Endodermal cell (in vitro differentiated cells): ENCODE measurements at regions not wholly inside any gene's neighbourhood (a gene's known extent, or its start where the extent isn't known, plus 50 kb on each side); places are given as distances from the start of the nearest gene placed in this dataset.

Source experiments
- DNase-seq: peaks from one replicate; pipeline ENCODE4 v3.0.0-alpha.2; 2017
- H3K27ac ChIP-seq: 2 replicates; pipeline ENCODE4 v1.5.1; 2013; ENCODE audit warnings: mild to moderate bottlenecking, low read depth, low read length, moderate library complexity
- H3K27me3 ChIP-seq: 2 replicates; pipeline ENCODE4 v1.6.1; 2013; ENCODE audit warnings: mild to moderate bottlenecking, low read length, moderate library complexity; ENCODE audit not compliant: insufficient read depth, control insufficient read depth, poor library complexity, severe bottlenecking
- H3K36me3 ChIP-seq: 2 replicates; pipeline ENCODE4 v1.7.0; 2013; ENCODE audit warnings: mild to moderate bottlenecking, low read length, moderate library complexity; ENCODE audit not compliant: control insufficient read depth, insufficient read depth
- H3K4me1 ChIP-seq: one replicate; pipeline ENCODE4 v1.7.0; 2013; ENCODE audit warnings: low read length; ENCODE audit not compliant: control insufficient read depth, insufficient read depth
- H3K4me3 ChIP-seq: 2 replicates; pipeline ENCODE4 v1.5.1; 2013; ENCODE audit warnings: mild to moderate bottlenecking, low read length, moderate library complexity
- H3K9ac ChIP-seq: 2 replicates; pipeline ENCODE4 v1.6.1; 2013; ENCODE audit warnings: mild to moderate bottlenecking, low read length, moderate library complexity; ENCODE audit not compliant: poor library complexity, severe bottlenecking; ENCODE audit errors: extremely low read depth
- H3K9me3 ChIP-seq: 2 replicates; pipeline ENCODE4 v1.6.1; 2013; ENCODE audit warnings: mild to moderate bottlenecking, low read length, moderate library complexity; ENCODE audit not compliant: control insufficient read depth
- H3K27ac Mint-ChIP-seq: 2 replicates; pipeline ENCODE4 v1.8.0; 2020; ENCODE audit warnings: mixed read lengths
- H3K27me3 Mint-ChIP-seq: 2 replicates; pipeline ENCODE4 v1.8.0; 2021; ENCODE audit warnings: mild to moderate bottlenecking, mixed read lengths; ENCODE audit not compliant: insufficient read depth
- H3K36me3 Mint-ChIP-seq: 2 replicates; pipeline ENCODE4 v1.8.0; 2020; ENCODE audit warnings: low read depth, mixed read lengths
- H3K4me1 Mint-ChIP-seq: 2 replicates; pipeline ENCODE4 v1.8.0; 2020; ENCODE audit warnings: mixed read lengths
- H3K4me3 Mint-ChIP-seq: 2 replicates; pipeline ENCODE4 v1.8.0; 2020; ENCODE audit warnings: mild to moderate bottlenecking, moderate library complexity, mixed read lengths
- H3K9me3 Mint-ChIP-seq: 2 replicates; pipeline ENCODE4 v1.8.0; 2020; ENCODE audit warnings: mild to moderate bottlenecking, mixed read lengths
- CTCF ChIP-seq: fragments of 200-600 bp; sonication (generic); conservative IDR thresholded peaks from 2 replicates; pipeline ENCODE4 v1.5.0; 2021; ENCODE audit warnings: antibody characterized with exemption, mild to moderate bottlenecking
- WGBS, 2 experiments: methylation state at CpG; one replicate each; pipeline versions ENCODE4 v1.1.5 to v1.1.7; 2013; ENCODE audit warnings: missing lambda C conversion rate in 2 of 2, mixed read lengths in 1 of 2; ENCODE audit not compliant: insufficient coverage in 1 of 2, insufficient read length in 1 of 2; 5-methylcytosine and 5-hydroxymethylcytosine counted together

GRCh38 chr2:9774266-9774665 is 69.0 kb upstream of the TAF1B start:
- WGBS, 2 experiments: 73 to 77% methylated on average over 11 to 12 of the region's 12 CpGs
- H3K4me1 ChIP-seq: no peaks in the 10 kb centered on the region
- no peaks in the 10 kb centered on the region for H3K36me3 ChIP-seq

GRCh38 chr2:9775351-9775750 is 67.9 kb upstream of the TAF1B start:
- H3K9me3 Mint-ChIP-seq: no peaks in the 10 kb centered on the region
- DNase-seq: no peak
- H3K4me1 ChIP-seq: no peaks in the 10 kb centered on the region
- no peaks in the 10 kb centered on the region for H3K36me3 Mint-ChIP-seq
- H3K27me3 Mint-ChIP-seq: no peaks in the 10 kb centered on the region
- H3K9me3 ChIP-seq: no peaks in the 10 kb centered on the region
- H3K36me3 ChIP-seq: no peaks in the 10 kb centered on the region
- no peak overlapping the region for H3K9ac ChIP-seq
- H3K4me3 Mint-ChIP-seq: no peak overlapping the region
- H3K4me3 ChIP-seq: no peak overlapping the region
- peaks cover 9% of the 10 kb centered on the region for H3K4me1 Mint-ChIP-seq
- 94 to 96% methylated on average over 7 to 9 of the region's 9 CpGs for WGBS, 2 experiments
- H3K27ac Mint-ChIP-seq: no peak overlapping the region
- no peak overlapping the region for H3K27ac ChIP-seq
- no peak for TF ChIP-seq CTCF
- H3K27me3 ChIP-seq: no peaks in the 10 kb centered on the region

More at GRCh38 chr2:9774266-9774665, 69.0 kb upstream of the TAF1B start:
- Histone ChIP-seq H3K4me3 (no peak overlapping the region), H3K9ac (no peak overlapping the region), H3K27ac (no peak overlapping the region), H3K27me3 (no peaks in the 10 kb centered on the region), H3K9me3 (no peaks in the 10 kb centered on the region)
- no peaks in the 10 kb centered on the region for H3K27me3 Mint-ChIP-seq
- no peaks in the 10 kb centered on the region for H3K9me3 Mint-ChIP-seq
- H3K36me3 Mint-ChIP-seq: no peaks in the 10 kb centered on the region
- H3K27ac Mint-ChIP-seq: no peak overlapping the region
- H3K4me1 Mint-ChIP-seq: peaks cover 18% of the 10 kb centered on the region
- no peak for DNase-seq
- no peak for TF ChIP-seq CTCF
- H3K4me3 Mint-ChIP-seq: no peak overlapping the region

GRCh38 chr2:9775999-9776712 is 67.1 kb upstream of the TAF1B start:
- Histone ChIP-seq H3K36me3 (no peaks in the 10 kb centered on the region), H3K4me1 (no peaks in the 10 kb centered on the region), H3K27ac (no peak overlapping the region), H3K4me3 (no peak overlapping the region), H3K9ac (no peak overlapping the region), H3K27me3 (no peaks in the 10 kb centered on the region), H3K9me3 (no peaks in the 10 kb centered on the region)
- no peak for TF ChIP-seq CTCF
- H3K36me3 Mint-ChIP-seq: no peaks in the 10 kb centered on the region
- H3K4me1 Mint-ChIP-seq: peaks cover 6% of the 10 kb centered on the region
- WGBS, 2 experiments: 81% methylated on average over 7 to 9 of the region's 9 CpGs
- H3K4me3 Mint-ChIP-seq: no peak overlapping the region
- no peaks in the 10 kb centered on the region for H3K9me3 Mint-ChIP-seq
- H3K27me3 Mint-ChIP-seq: no peaks in the 10 kb centered on the region
- no peak for DNase-seq
- no peak overlapping the region for H3K27ac Mint-ChIP-seq
